H1 (cell line): ENCODE measurements at regions not wholly inside any gene's neighbourhood (a gene's known extent, or its start where the extent isn't known, plus 50 kb on each side); places are given as distances from the start of the nearest gene placed in this dataset.

Experiments
- CHD2 ChIP-seq: IDR thresholded peaks from 2 replicates; pipeline ENCODE4 v1.6.1; 2012; ENCODE audit warnings: low read length, improper control_type of control experiment
- EZH2 ChIP-seq: fragments of 200-600 bp; sonication (generic); IDR thresholded peaks from 2 replicates; pipeline ENCODE4 v1.7.1; 2012; ENCODE audit warnings: low read depth, mild to moderate bottlenecking, moderate library complexity, low read length, inconsistent platforms; ENCODE audit not compliant: severe bottlenecking
- TF ChIP-seq, protein P1 (sequence below): fragments of 300-600 bp; sonication (generic); IDR thresholded peaks from 2 replicates; pipeline ENCODE4 v1.7.1; 2012; ENCODE audit warnings: low read length, moderate library complexity, mild to moderate bottlenecking, inconsistent platforms; ENCODE audit not compliant: insufficient replicate concordance

DNA sequence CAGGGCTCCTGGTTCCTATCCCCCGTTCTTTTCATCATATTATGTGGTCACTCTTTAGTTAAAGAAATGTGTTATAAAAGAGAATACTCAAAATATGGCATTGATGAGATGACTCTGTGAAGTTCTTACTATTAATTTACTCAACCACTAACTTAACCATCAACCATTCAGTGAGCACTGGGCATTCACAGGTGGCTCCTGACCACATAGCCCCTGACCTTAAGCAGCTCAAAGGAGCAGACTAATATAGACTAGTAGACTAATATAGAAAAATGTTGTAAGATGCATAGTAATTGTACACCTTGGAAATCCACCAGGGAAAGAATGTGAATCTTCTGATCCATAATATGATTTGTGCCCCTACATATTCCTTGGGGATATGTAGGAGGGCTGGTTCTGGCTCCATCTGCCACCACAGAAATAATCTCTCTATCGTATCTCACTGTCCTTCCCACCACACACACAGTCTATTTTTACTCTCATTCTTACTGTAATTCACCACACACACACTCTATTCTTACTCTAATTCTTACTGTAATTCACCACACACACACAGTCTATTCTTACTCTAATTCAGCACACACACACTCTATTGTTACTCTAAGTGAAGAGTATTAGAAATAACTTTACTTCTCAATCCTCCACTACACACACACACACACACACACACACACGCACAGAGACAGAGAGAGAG is 188.9 kb upstream of the ITGA4 start (continued):
- TF ChIP-seq, protein P1, sequence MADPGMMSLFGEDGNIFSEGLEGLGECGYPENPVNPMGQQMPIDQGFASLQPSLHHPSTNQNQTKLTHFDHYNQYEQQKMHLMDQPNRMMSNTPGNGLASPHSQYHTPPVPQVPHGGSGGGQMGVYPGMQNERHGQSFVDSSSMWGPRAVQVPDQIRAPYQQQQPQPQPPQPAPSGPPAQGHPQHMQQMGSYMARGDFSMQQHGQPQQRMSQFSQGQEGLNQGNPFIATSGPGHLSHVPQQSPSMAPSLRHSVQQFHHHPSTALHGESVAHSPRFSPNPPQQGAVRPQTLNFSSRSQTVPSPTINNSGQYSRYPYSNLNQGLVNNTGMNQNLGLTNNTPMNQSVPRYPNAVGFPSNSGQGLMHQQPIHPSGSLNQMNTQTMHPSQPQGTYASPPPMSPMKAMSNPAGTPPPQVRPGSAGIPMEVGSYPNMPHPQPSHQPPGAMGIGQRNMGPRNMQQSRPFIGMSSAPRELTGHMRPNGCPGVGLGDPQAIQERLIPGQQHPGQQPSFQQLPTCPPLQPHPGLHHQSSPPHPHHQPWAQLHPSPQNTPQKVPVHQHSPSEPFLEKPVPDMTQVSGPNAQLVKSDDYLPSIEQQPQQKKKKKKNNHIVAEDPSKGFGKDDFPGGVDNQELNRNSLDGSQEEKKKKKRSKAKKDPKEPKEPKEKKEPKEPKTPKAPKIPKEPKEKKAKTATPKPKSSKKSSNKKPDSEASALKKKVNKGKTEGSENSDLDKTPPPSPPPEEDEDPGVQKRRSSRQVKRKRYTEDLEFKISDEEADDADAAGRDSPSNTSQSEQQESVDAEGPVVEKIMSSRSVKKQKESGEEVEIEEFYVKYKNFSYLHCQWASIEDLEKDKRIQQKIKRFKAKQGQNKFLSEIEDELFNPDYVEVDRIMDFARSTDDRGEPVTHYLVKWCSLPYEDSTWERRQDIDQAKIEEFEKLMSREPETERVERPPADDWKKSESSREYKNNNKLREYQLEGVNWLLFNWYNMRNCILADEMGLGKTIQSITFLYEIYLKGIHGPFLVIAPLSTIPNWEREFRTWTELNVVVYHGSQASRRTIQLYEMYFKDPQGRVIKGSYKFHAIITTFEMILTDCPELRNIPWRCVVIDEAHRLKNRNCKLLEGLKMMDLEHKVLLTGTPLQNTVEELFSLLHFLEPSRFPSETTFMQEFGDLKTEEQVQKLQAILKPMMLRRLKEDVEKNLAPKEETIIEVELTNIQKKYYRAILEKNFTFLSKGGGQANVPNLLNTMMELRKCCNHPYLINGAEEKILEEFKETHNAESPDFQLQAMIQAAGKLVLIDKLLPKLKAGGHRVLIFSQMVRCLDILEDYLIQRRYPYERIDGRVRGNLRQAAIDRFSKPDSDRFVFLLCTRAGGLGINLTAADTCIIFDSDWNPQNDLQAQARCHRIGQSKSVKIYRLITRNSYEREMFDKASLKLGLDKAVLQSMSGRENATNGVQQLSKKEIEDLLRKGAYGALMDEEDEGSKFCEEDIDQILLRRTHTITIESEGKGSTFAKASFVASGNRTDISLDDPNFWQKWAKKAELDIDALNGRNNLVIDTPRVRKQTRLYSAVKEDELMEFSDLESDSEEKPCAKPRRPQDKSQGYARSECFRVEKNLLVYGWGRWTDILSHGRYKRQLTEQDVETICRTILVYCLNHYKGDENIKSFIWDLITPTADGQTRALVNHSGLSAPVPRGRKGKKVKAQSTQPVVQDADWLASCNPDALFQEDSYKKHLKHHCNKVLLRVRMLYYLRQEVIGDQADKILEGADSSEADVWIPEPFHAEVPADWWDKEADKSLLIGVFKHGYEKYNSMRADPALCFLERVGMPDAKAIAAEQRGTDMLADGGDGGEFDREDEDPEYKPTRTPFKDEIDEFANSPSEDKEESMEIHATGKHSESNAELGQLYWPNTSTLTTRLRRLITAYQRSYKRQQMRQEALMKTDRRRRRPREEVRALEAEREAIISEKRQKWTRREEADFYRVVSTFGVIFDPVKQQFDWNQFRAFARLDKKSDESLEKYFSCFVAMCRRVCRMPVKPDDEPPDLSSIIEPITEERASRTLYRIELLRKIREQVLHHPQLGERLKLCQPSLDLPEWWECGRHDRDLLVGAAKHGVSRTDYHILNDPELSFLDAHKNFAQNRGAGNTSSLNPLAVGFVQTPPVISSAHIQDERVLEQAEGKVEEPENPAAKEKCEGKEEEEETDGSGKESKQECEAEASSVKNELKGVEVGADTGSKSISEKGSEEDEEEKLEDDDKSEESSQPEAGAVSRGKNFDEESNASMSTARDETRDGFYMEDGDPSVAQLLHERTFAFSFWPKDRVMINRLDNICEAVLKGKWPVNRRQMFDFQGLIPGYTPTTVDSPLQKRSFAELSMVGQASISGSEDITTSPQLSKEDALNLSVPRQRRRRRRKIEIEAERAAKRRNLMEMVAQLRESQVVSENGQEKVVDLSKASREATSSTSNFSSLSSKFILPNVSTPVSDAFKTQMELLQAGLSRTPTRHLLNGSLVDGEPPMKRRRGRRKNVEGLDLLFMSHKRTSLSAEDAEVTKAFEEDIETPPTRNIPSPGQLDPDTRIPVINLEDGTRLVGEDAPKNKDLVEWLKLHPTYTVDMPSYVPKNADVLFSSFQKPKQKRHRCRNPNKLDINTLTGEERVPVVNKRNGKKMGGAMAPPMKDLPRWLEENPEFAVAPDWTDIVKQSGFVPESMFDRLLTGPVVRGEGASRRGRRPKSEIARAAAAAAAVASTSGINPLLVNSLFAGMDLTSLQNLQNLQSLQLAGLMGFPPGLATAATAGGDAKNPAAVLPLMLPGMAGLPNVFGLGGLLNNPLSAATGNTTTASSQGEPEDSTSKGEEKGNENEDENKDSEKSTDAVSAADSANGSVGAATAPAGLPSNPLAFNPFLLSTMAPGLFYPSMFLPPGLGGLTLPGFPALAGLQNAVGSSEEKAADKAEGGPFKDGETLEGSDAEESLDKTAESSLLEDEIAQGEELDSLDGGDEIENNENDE = no peak
- TF ChIP-seq CHD2 (no peak), EZH2 (no peak)
